ENCODE measurements at regions not wholly inside any gene's neighbourhood (a gene's known extent, or its start where the extent isn't known, plus 50 kb on each side); places are given as distances from the start of the nearest gene placed in this dataset.

GRCh38 chr10:107413971-107414370 is 249.5 kb upstream of the SORCS1 start:
- no peak for DNase-seq

- peak; percentile 51 for DNase-seq
Measured at GRCh38 chr10:107409522-107409921, 245.0 kb upstream of the SORCS1 start.

GRCh38 chr10:107398115-107398514 is 233.6 kb upstream of the SORCS1 start:
- no peak for DNase-seq

GRCh38 chr10:107391901-107392300 is 227.4 kb upstream of the SORCS1 start:
- no peak for DNase-seq

GRCh38 chr10:107390563-107390962 is 226.1 kb upstream of the SORCS1 start:
- no peak for DNase-seq

GRCh38 chr10:107383357-107383756 is 218.9 kb upstream of the SORCS1 start:
- DNase-seq: no peak

GRCh38 chr10:107379601-107380000 is 215.1 kb upstream of the SORCS1 start:
- DNase-seq: no peak

- DNase-seq: no peak
Measured at GRCh38 chr10:107371801-107372200, 207.3 kb upstream of the SORCS1 start.

GRCh38 chr10:107364872-107365271 is 200.4 kb upstream of the SORCS1 start:
- no peak for DNase-seq

- no peak for DNase-seq
Measured at GRCh38 chr10:107362306-107362705, 197.8 kb upstream of the SORCS1 start.

GRCh38 chr10:107357033-107357432 is 192.5 kb upstream of the SORCS1 start:
- DNase-seq: no peak

GRCh38 chr10:107356396-107356795 is 191.9 kb upstream of the SORCS1 start:
- no peak for DNase-seq

GRCh38 chr10:107342711-107343110 is 178.2 kb upstream of the SORCS1 start:
- DNase-seq: no peak

GRCh38 chr10:107341281-107341680 is 176.8 kb upstream of the SORCS1 start:
- DNase-seq: no peak

- DNase-seq: no peak
Measured at GRCh38 chr10:107340326-107340725, 175.8 kb upstream of the SORCS1 start.

- DNase-seq: no peak
Measured at GRCh38 chr10:107336061-107336460, 171.6 kb upstream of the SORCS1 start.

- no peak for DNase-seq
Measured at GRCh38 chr10:107317592-107317991, 153.1 kb upstream of the SORCS1 start.

GRCh38 chr10:107303203-107303602 is 138.7 kb upstream of the SORCS1 start:
- DNase-seq: no peak

GRCh38 chr10:107299606-107300005 is 135.1 kb upstream of the SORCS1 start:
- no peak for DNase-seq

GRCh38 chr10:107284187-107284586 is 119.7 kb upstream of the SORCS1 start:
- DNase-seq: no peak

- DNase-seq: no peak
Measured at GRCh38 chr10:107280293-107280692, 115.8 kb upstream of the SORCS1 start.

GRCh38 chr10:107277591-107277990 is 113.1 kb upstream of the SORCS1 start:
- DNase-seq: no peak

GRCh38 chr10:107275806-107276205 is 111.3 kb upstream of the SORCS1 start:
- DNase-seq: no peak

GRCh38 chr10:107269626-107270025 is 105.1 kb upstream of the SORCS1 start:
- no peak for DNase-seq

- DNase-seq: no peak
Measured at GRCh38 chr10:107264742-107265141, 100.2 kb upstream of the SORCS1 start.

- no peak for DNase-seq
Measured at GRCh38 chr10:107244122-107244521, 79.6 kb upstream of the SORCS1 start.
